ENCODE measurements at regions not wholly inside any gene's neighbourhood (a gene's known extent, or its start where the extent isn't known, plus 50 kb on each side); places are given as distances from the start of the nearest gene placed in this dataset.

GRCh38 chr21:39022863-39023693 lies 160.2 kb downstream of the PSMG1 start:
- TF ChIP-seq POLR2A (IDR thresholded peaks at IDR 0.05; ENCODE audit: extremely low read depth, insufficient read length) (no peak), CTCF (IDR thresholded peaks at IDR 0.05; ENCODE audit: low read depth, low read length) (no peak), MAX (IDR thresholded peaks at IDR 0.05; ENCODE audit: low read depth, low read length) (no peak)
